Motor neuron (in vitro differentiated cells): ENCODE measurements at regions not wholly inside any gene's neighbourhood (a gene's known extent, or its start where the extent isn't known, plus 50 kb on each side); places are given as distances from the start of the nearest gene placed in this dataset.

Experiments used
- ATAC-seq, 8 experiments: fragments of 200-7000 bp; cut with Tn5 transposase; replicated peaks in 6 of 8; 2 replicates each; pipeline ENCODE4 v1.8.0; 2021; ENCODE audit warnings: mild to moderate bottlenecking in 8 of 8, moderate library complexity in 8 of 8
- H3K27ac ChIP-seq, 2 donors: fragments of 250-450 bp; sonication (Bioruptor Pico); 2 replicates each; pipeline ENCODE4 v1.9.0; 2021; ENCODE audit warnings: antibody characterized with exemption in 2 of 2, mild to moderate bottlenecking in 2 of 2, moderate library complexity in 1 of 2
- H3K4me1 ChIP-seq, 2 donors: fragments of 250-450 bp; sonication (Bioruptor Pico); replicated peaks in 1 of 2; 2 replicates each; pipeline ENCODE4 v1.6.1; 2021; ENCODE audit warnings: antibody characterized with exemption in 2 of 2, mild to moderate bottlenecking in 2 of 2, moderate library complexity in 1 of 2
- H3K4me3 ChIP-seq, 5 donors: fragments of 250-450 bp; sonication (Bioruptor Pico); 2 replicates each; pipeline ENCODE4 v1.9.0; 2021; ENCODE audit warnings: antibody characterized with exemption in 5 of 5, mild to moderate bottlenecking in 5 of 5, moderate library complexity in 4 of 5
- WGBS, 10 experiments: fragments of 450-650 bp; shearing (Covaris generic); methylation state at CpG; one replicate each; pipeline ENCODE4 v1.0.0; 2022; 5-methylcytosine and 5-hydroxymethylcytosine counted together
- in situ Hi-C, 9 experiments: fragments of 400-800 bp; cut with MboI; loops; one replicate each; pipeline ENCODE4 v1.15.0; 2021; ENCODE audit warnings: low sequenced_read_pairs in 9 of 9, low pct_unique_long_range_greater_than_20kb in 2 of 9; ENCODE audit not compliant: unreplicated experiment in 9 of 9

DNA sequence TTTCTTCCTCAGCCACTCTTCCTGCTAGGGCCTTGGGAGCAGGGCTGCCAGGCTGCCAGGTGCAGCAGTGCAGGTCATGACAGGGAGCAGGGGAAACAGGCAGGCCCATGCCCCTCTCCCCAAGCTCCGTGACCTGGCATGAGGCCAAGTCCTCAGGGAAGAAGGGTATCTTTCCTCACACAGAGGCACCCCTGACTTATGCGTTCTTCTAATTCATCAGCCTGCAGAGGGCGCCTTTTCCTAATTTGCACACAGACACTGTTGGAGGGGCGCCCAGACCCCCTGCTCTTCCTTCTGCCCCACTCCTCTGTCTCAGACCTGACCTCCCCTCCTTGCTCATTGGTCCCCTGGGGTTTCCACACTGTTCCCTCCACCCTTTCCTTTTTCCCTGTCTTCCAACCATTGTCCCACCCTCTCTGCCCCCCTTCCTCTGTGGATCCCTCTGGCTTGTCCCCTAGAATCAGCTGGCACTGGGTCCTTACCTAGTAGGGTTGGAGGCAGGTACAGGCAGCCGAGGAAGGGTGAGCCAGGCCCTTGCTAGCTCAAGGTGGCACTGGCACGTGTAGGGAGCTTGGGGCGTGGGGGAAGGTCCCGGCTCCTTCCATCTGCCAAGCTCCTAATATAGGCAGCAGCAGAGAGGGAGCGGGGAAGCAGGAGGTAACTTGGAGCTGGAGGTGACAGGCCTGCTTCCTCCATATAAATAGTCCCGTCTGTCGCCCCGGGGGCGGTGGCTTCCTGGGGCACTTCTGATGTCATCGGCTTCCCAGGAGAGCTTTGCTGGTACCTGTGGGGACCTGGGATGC, 154.9 kb upstream of the MLN start:
- in situ Hi-C loops: no loop called here
- WGBS, 10 experiments: 29 to 80% (median 62%) methylated on average over 1 to 4 of the region's 14 CpGs; no CpG with 5 or more reads in 7 of the 10 experiments
- Histone ChIP-seq H3K4me1 (peaks cover 16 to 17% of the 10 kb centered on the region in 2 donors), H3K4me3 (no peak overlapping the region), H3K27ac (no peak overlapping the region)
- ATAC-seq: peak in 5 of 8 experiments; percentile 26 to 41 (median 39)

- ATAC-seq: peak in 2 of 8 experiments; percentile 19 to 32
- Histone ChIP-seq H3K4me3 (no peak overlapping the region), H3K27ac (no peak overlapping the region), H3K4me1 (peaks cover 16 to 17% of the 10 kb centered on the region in 2 donors)
- 80 to 90% methylated on average over 4 of the region's 12 CpGs; no CpG with 5 or more reads in 8 of the 10 experiments for WGBS, 10 experiments
- in situ Hi-C loops: no loop called here
Measured at GRCh38 chr6:33957892-33958525, 154.2 kb upstream of the MLN start.

DNA sequence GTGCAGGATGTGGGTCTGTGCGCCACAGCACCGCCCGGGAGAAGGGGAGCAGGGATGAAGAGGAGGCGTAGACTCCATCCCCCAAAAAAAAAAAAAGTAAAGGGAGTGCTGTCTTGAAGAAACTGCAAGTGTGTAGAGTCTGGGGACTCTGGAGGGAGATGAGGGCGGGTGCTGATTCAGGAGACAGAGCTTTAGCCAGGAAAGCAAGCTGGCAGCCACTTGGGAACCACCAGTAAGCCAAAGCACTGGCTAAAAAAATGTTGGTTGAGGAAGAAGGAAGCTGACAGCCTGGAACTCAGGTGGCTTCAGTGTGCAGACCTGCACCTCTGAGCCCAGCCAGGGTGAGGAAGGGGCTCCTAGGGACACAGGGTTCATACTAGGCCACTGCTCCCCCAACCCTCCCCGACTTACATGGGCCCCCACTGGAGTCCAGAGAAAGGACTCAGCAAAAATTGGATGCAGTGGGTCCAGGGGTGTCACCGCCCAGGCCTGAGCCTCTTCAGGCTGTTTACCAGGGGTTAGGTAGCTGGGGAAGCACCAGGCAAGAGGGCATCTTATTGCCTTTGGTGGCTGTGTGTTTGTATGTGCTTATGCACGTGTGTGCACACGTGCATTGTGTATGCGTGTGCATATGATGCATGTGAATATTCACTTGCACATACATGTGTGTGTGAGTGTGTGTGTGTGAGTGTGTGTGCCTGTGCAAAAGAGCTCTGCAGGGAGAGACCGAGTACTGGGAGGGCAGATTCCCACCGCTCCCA, 153.5 kb upstream of the MLN start:
- ATAC-seq: peak in 1 of 8 experiments; percentile 1
- in situ Hi-C loops: no loop called here
- 43 to 94% (median 75%) methylated on average over 1 to 4 of the region's 12 CpGs; no CpG with 5 or more reads in 5 of the 10 experiments for whole genome bisulfite sequencing, 10 experiments
- no peak overlapping the region for H3K27ac ChIP-seq
- peaks cover 16 to 17% of the 10 kb centered on the region in 2 donors for H3K4me1 ChIP-seq
- H3K4me3 ChIP-seq: no peak overlapping the region

- WGBS, 10 experiments: 72 to 96% (median 86%) methylated on average over 2 to 6 of the region's 13 CpGs; no CpG with 5 or more reads in 6 of the 10 experiments
- in situ Hi-C loops: no loop called here
- ATAC-seq: no peak
Measured at GRCh38 chr6:33956206-33956605, 152.4 kb upstream of the MLN start.

GRCh38 chr6:33955566-33955965, 151.8 kb upstream of the MLN start:
- H3K27ac ChIP-seq: no peak overlapping the region
- in situ Hi-C loops: no loop called here
- 100% methylated on average over 1 of the region's 6 CpGs; no CpG with 5 or more reads in 9 of the 10 experiments for WGBS, 10 experiments
- H3K4me1 ChIP-seq: peaks cover 16 to 17% of the 10 kb centered on the region in 2 donors
- no peak overlapping the region for H3K4me3 ChIP-seq
- no peak for ATAC-seq

More at GRCh38 chr6:33956206-33956605, 152.4 kb upstream of the MLN start:
- Histone ChIP-seq H3K4me3 (no peak overlapping the region), H3K4me1 (peaks cover 16 to 17% of the 10 kb centered on the region in 2 donors), H3K27ac (no peak overlapping the region)

DNA sequence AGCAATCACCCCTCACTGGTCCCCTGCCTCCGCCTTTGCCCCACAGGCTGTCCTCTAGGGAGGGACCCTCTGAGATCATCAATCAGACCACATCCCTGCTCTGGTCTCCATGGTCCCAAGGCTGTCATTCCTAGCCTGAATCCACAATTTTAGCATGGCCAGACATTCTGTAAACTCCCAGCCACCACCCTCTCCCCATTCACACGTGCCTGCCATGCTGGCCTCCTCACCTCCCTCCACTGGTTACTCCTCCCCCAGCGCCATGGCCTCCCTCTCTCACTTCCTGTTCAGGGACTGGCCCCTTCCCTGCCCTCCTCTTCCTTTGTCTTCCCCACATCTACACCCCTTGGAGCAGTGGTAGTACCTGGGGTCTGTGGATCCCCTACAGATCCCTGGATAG, 150.7 kb upstream of the MLN start:
- peak in 6 of 8 experiments; percentile 33 to 79 (median 64) for ATAC-seq
- Histone ChIP-seq H3K27ac (no peak overlapping the region), H3K4me1 (peaks cover 16 to 17% of the 10 kb centered on the region in 2 donors), H3K4me3 (no peak overlapping the region)
- in situ Hi-C loops: no loop called here
- WGBS, 10 experiments: 14 to 80% (median 63%) methylated on average over 1 to 2 of the region's 3 CpGs; no CpG with 5 or more reads in 6 of the 10 experiments

DNA sequence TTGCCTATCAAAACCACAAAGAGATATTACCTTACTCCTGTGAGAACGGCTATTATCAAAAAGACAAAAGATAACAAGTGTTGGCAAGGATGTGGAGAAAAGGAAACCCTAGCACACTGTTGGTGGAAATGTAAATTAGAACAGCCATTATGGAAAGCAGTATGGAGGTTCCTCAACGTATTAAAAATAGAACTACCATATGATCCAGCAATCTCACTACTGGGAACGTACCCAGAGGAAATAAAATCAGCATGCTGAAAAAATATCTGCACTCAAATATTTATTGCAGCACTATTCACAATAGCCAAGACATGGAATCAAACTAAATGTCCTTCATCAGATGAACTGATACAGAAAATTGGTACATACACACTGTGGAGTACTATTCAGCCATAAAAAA, 149.4 kb upstream of the MLN start:
- in situ Hi-C loops: no loop called here

DNA sequence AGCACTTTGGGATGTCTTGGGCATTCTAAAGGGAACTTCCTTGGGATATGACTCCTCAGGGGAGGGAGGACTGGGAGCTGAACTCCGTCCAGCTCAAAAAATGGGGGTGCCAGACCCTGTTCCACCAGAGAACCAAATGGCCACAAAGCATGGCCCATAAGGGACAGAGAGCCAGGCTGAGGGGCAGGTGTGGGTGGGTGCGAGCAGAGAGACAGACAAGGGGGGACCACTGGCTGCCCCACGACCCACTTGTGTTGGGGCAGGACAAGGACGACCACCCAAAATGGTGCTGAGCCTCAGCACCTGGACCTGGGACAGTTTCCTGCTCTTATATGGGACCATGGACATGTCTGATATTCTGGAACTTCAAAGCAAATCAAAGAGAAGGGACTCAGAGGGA, 148.2 kb upstream of the MLN start:
- in situ Hi-C loops: no loop called here
- H3K27ac ChIP-seq: no peak overlapping the region
- no peak for ATAC-seq
- peaks cover 6 to 8% of the 10 kb centered on the region in 2 donors for H3K4me1 ChIP-seq
- H3K4me3 ChIP-seq: no peak overlapping the region
- WGBS, 10 experiments: 21 to 100% (median 62%) methylated on average over 1 to 4 of the region's 4 CpGs; no CpG with 5 or more reads in 4 of the 10 experiments

More for the DNA sequence above, 149.4 kb upstream of the MLN start:
- 0 to 100% (median 88%) methylated on average over 1 to 3 of the region's 3 CpGs; no CpG with 5 or more reads in 1 of the 10 experiments for WGBS, 10 experiments
- ATAC-seq: no peak
- H3K4me1 ChIP-seq: peaks cover 9 to 13% of the 10 kb centered on the region in 2 donors
- H3K4me3 ChIP-seq: no peak overlapping the region
- H3K27ac ChIP-seq: no peak overlapping the region

DNA sequence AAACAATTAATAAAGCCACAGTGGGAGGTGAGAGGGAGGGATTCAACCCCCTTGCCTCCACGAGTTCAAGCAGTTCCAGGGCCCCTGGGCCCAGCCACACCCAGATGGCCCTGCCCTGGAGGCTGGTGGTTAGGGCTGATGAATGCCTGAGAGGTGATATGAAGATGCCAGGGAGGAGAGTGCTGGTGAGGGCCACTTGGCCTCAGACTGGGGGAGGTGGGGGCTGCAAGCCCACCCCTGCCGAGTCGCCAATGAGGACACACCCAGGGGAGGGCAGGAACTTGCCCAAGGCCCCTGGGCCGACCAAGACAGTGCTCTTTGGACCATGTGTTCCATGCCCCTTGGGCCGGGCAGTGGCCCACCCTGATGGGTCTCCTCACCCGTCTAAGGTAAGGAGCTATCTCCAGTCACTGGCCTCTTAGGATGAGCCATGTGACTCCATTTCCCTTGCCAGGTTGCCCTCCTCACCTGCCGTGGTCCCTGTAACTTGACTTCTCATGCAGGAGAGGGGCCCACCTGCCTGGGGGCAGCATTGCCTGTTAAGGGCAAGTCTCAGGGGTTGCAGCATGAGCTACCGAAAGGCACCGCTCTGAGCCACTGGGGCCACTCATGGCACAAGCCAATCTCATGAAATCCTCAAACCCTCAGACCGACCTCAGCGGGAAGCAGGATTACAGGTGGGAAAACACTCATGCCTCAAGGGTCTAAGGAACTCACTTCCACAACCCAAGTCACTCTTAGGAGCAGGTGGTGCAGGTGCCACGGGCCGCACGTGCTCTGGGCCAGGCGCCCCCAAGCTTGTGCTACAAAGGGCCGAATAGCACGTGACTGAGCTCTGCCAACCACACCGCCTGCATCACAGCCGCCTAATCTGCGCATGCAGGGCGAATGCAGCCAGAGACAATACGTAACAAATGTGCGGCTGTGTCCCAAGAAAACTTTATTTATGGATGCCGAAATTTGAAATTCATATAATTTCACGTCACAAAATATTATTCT, 147.4 kb upstream of the MLN start:
- peaks cover 6 to 8% of the 10 kb centered on the region in 2 donors for H3K4me1 ChIP-seq
- in situ Hi-C loops: no loop called here
- no peak overlapping the region for H3K4me3 ChIP-seq
- no peak overlapping the region for H3K27ac ChIP-seq
- ATAC-seq: no peak
- WGBS, 10 experiments: 72 to 100% (median 96%) methylated on average over 1 to 10 of the region's 25 CpGs; no CpG with 5 or more reads in 2 of the 10 experiments

DNA sequence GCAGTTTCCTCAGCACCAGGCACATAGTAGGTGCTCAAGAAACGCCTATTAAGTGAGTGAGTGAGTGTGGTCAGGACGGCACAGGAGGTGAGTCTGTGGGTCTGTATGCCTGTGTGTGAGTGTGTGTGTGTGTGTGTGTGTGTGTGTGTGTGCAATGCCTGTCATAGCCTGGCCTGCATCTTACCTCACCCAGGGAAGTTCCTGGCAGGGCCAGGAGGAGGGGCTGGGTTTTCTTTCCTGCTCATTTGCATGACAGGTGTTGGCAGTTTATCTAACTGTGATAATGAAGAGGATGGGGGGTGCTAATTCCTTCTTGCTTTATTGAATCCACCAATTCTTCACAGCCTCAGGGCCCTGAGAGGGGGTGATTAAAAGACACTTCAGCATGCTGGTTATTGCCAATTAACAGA, 146.7 kb upstream of the MLN start:
- 0 to 100% (median 74%) methylated on average over 1 to 2 of the region's 2 CpGs; no CpG with 5 or more reads in 6 of the 10 experiments for WGBS, 10 experiments
- no peak for ATAC-seq
- Histone ChIP-seq H3K4me3 (no peak overlapping the region), H3K4me1 (peaks cover 6 to 8% of the 10 kb centered on the region in 2 donors), H3K27ac (no peak overlapping the region)
- in situ Hi-C loops: no loop called here

GRCh38 chr6:33949877-33950435, 146.2 kb upstream of the MLN start:
- WGBS, 10 experiments: 55 to 100% (median 75%) methylated on average over 1 to 3 of the region's 9 CpGs; no CpG with 5 or more reads in 6 of the 10 experiments
- Histone ChIP-seq H3K4me1 (peaks cover 6 to 8% of the 10 kb centered on the region in 2 donors), H3K4me3 (no peak overlapping the region), H3K27ac (no peak overlapping the region)
- no peak for ATAC-seq
- in situ Hi-C loops: no loop called here

- 90% methylated on average over 2 of the region's 5 CpGs; no CpG with 5 or more reads in 8 of the 10 experiments for WGBS, 10 experiments
- no peak for ATAC-seq
- no peak overlapping the region for H3K4me3 ChIP-seq
- in situ Hi-C loops: no loop called here
- peaks cover 0 to under 1% of the 10 kb centered on the region in 2 donors for H3K4me1 ChIP-seq
- no peak overlapping the region for H3K27ac ChIP-seq
Measured at GRCh38 chr6:33949111-33949510, 145.3 kb upstream of the MLN start.
